ENCODE measurements at regions not wholly inside any gene's neighbourhood (a gene's known extent, or its start where the extent isn't known, plus 50 kb on each side); places are given as distances from the start of the nearest gene placed in this dataset.
"Not testable (repeated sequence)": the region's sequence is repeated elsewhere in the genome, so short reads cannot be mapped to it uniquely, and the experiment has no call there.

DNA sequence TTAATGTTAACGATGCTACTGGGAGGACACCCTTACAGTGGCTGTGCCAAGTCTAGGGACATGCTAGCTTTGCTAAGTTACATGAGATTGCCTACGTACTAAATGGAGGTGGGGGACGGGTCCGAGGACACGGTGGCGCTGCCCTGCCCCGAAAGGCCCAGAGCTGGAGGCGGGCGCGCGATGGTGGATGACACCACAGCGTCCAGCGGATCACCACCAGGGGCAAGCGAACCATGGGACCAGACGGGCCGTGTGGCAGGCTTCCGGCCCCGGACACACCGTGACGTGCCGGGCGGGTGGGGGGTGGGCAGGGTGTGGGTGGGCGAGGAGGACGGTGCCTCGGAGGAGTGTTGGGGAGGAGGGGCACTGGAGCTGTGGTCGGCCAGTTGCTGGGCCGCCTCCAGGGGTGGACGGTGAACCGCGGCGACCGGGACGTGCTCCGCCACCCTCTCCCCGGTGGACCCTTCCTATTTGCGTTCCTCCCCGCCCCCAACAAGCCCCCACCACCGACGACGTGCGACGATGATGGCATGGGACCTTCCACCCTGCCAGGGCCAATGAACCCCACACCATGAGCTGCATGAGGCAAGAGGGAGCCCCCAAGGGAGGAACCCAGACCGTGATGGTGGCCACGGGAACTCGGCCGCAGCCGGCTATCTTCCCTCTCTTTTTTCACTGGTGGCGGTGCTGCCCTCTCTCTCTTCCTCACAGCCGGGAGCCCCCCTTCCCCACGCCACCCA lies 773.3 kb upstream of the DEFB115 start:
- no peak overlapping the region for H3K27ac ChIP-seq (ENCODE audit: low read depth, low read length)
- WGBS (ENCODE audit: extremely low coverage, insufficient coverage, low lambda C conversion rate) = no CpG with 5 or more reads among the region's 50 CpGs
- no peak overlapping the region for H4K5ac ChIP-seq (ENCODE audit: low read length)
- no peak overlapping the region for H2BK120ac ChIP-seq (ENCODE audit: low read depth, low read length)
- H3K4ac ChIP-seq (ENCODE audit: low read depth, low read length) = no peak overlapping the region
- H3K4me1 ChIP-seq (ENCODE audit: control insufficient read depth, low read depth, low read length) = no peaks in the 10 kb centered on the region
- no peak overlapping the region for H3K18ac ChIP-seq (ENCODE audit: low read length)
- H3K79me1 ChIP-seq (ENCODE audit: low read length) = no peaks in the 10 kb centered on the region
- no peak overlapping the region for H3K9ac ChIP-seq (ENCODE audit: low read length)
- H2BK5ac ChIP-seq (ENCODE audit: low read length) = no peak overlapping the region
- H3K4me2 ChIP-seq (ENCODE audit: low read length) = no peak overlapping the region
- no peaks in the 10 kb centered on the region for H3K27me3 ChIP-seq (ENCODE audit: insufficient read depth, low read length, poor library complexity)
- H3K56ac ChIP-seq (ENCODE audit: low read length) = no peak overlapping the region
- H4K8ac ChIP-seq (ENCODE audit: low read depth, low read length) = no peak overlapping the region
- H3K36me3 ChIP-seq (ENCODE audit: control insufficient read depth, insufficient read depth, low read length) = no peaks in the 10 kb centered on the region
- no peak for DNase-seq
- no peak overlapping the region for H3K23ac ChIP-seq (ENCODE audit: low read length)
- H2AK5ac ChIP-seq (ENCODE audit: low read length) = no peak overlapping the region
- no peaks in the 10 kb centered on the region for H3K79me2 ChIP-seq (ENCODE audit: control insufficient read depth, insufficient read depth, low read length)
- no peak overlapping the region for H2BK15ac ChIP-seq (replicated peaks; ENCODE audit: low read depth)
- H3K4me3 ChIP-seq (ENCODE audit: low read length) = no peak overlapping the region

DNA sequence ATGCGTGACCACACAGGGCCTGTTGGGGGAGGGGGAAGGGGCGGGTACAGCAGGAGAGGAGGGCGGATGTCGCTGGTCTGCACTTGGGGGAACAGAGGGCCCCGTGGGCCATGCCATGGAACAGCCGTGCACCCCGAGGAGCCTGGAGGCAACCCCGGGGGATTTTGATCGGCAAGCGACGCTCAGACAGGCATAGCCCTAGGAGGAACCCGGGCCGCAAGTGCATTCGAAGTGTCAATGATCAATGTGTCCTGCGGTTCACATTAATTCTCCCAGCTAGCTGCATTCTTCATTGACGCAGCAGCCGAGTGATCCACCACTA lies 772.8 kb upstream of the DEFB115 start:
- H3K27me3 ChIP-seq (ENCODE audit: insufficient read depth, low read length, poor library complexity) = no peaks in the 10 kb centered on the region
- H3K56ac ChIP-seq (ENCODE audit: low read length) = no peak overlapping the region
- H2AK5ac ChIP-seq (ENCODE audit: low read length) = no peak overlapping the region
- H4K8ac ChIP-seq (ENCODE audit: low read depth, low read length) = no peak overlapping the region
- H2BK15ac ChIP-seq (replicated peaks; ENCODE audit: low read depth) = no peak overlapping the region
- no peaks in the 10 kb centered on the region for H3K4me1 ChIP-seq (ENCODE audit: control insufficient read depth, low read depth, low read length)
- H2BK120ac ChIP-seq (ENCODE audit: low read depth, low read length) = no peak overlapping the region
- H3K4me3 ChIP-seq (ENCODE audit: low read length) = no peak overlapping the region
- H3K79me1 ChIP-seq (ENCODE audit: low read length) = no peaks in the 10 kb centered on the region
- no peak overlapping the region for H2BK5ac ChIP-seq (ENCODE audit: low read length)
- no peak overlapping the region for H3K18ac ChIP-seq (ENCODE audit: low read length)
- H4K5ac ChIP-seq (ENCODE audit: low read length) = no peak overlapping the region
- no peak overlapping the region for H3K23ac ChIP-seq (ENCODE audit: low read length)
- H3K36me3 ChIP-seq (ENCODE audit: control insufficient read depth, insufficient read depth, low read length) = no peaks in the 10 kb centered on the region
- no peak overlapping the region for H3K27ac ChIP-seq (ENCODE audit: low read depth, low read length)
- H3K4ac ChIP-seq (ENCODE audit: low read depth, low read length) = no peak overlapping the region
- H3K79me2 ChIP-seq (ENCODE audit: control insufficient read depth, insufficient read depth, low read length) = no peaks in the 10 kb centered on the region
- no peak overlapping the region for H3K9ac ChIP-seq (ENCODE audit: low read length)
- no peak overlapping the region for H3K4me2 ChIP-seq (ENCODE audit: low read length)
- no CpG with 5 or more reads among the region's 17 CpGs for WGBS (ENCODE audit: extremely low coverage, insufficient coverage, low lambda C conversion rate)
- no peak for DNase-seq

DNA sequence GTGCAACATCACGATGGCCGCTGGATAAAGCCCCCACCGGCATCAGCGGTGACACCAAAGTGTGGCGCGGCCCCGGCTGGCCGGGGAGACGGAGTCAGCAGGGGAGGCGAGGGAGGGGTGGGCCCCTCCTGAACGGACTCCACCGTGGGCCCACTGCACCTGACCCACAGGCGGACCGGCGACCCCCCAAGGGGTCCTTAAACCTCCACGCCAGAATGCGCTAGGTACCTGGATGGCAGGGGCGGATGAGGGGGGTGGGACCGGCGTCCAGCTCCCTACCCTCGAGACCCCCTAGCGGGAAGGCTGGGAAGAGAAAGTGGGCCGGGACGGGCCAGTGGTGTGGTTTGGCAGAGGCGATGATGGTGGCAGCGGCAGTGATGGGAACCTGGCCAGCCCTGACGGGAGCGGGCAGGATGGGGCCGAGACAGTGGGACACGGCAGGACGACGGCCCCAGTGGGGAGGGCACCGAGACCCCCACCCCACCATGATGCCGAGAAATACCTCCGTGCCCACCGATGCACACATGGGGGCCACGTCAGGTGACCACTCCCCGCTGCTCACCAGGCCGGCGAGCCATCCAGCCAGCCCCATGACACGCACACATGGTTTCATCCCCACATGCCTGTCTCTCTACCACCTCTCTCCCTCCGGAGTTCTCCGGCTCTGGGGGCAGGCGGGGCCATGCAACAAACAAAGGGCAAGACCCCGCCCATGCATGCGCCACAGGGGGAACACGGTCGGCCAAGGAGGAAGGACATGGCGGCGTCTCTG lies 771.9 kb upstream of the DEFB115 start:
- Histone ChIP-seq H3K79me2 (ENCODE audit: control insufficient read depth, insufficient read depth, low read length) (no peaks in the 10 kb centered on the region), H2BK120ac (ENCODE audit: low read depth, low read length) (no peak overlapping the region), H3K23ac (ENCODE audit: low read length) (no peak overlapping the region), H4K8ac (ENCODE audit: low read depth, low read length) (no peak overlapping the region), H3K79me1 (ENCODE audit: low read length) (no peaks in the 10 kb centered on the region), H3K4me3 (ENCODE audit: low read length) (no peak overlapping the region), H3K27me3 (ENCODE audit: insufficient read depth, low read length, poor library complexity) (no peaks in the 10 kb centered on the region), H3K36me3 (ENCODE audit: control insufficient read depth, insufficient read depth, low read length) (no peaks in the 10 kb centered on the region), H2BK5ac (ENCODE audit: low read length) (no peak overlapping the region), H3K18ac (ENCODE audit: low read length) (no peak overlapping the region), H2AK5ac (ENCODE audit: low read length) (no peak overlapping the region), H3K4me2 (ENCODE audit: low read length) (no peak overlapping the region), H2BK15ac (replicated peaks; ENCODE audit: low read depth) (no peak overlapping the region), H4K5ac (ENCODE audit: low read length) (no peak overlapping the region), H3K4me1 (ENCODE audit: control insufficient read depth, low read depth, low read length) (no peaks in the 10 kb centered on the region), H3K4ac (ENCODE audit: low read depth, low read length) (no peak overlapping the region), H3K27ac (ENCODE audit: low read depth, low read length) (no peak overlapping the region), H3K9ac (ENCODE audit: low read length) (no peak overlapping the region), H3K56ac (ENCODE audit: low read length) (no peak overlapping the region)
- no CpG with 5 or more reads among the region's 50 CpGs for WGBS (ENCODE audit: extremely low coverage, insufficient coverage, low lambda C conversion rate)
- DNase-seq = no peak

DNA sequence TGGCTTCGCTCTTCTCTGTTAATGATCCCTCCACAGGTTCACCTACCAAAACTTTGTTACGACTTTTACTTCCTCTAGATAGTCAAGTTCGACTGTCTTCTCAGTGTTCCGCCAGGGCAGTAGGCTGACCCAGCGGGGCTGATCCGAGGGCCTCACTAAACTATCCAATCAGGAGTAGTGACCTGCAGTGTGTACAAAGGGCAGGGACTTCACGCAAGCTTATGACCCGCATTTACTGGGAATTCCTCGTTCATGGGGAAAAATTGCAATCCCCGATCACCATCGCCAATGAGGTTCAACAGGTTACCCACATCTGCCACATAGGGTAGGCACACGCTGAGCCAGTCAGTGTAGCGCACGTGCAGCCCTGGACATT lies 771.4 kb upstream of the DEFB115 start:
- Histone ChIP-seq H3K27me3 (ENCODE audit: insufficient read depth, low read length, poor library complexity) (no peaks in the 10 kb centered on the region), H3K4ac (ENCODE audit: low read depth, low read length) (no peak overlapping the region), H3K4me2 (ENCODE audit: low read length) (no peak overlapping the region), H3K23ac (ENCODE audit: low read length) (no peak overlapping the region), H2BK5ac (ENCODE audit: low read length) (no peak overlapping the region), H3K27ac (ENCODE audit: low read depth, low read length) (no peak overlapping the region), H2BK15ac (replicated peaks; ENCODE audit: low read depth) (no peak overlapping the region), H3K4me3 (ENCODE audit: low read length) (no peak overlapping the region), H3K79me2 (ENCODE audit: control insufficient read depth, insufficient read depth, low read length) (no peaks in the 10 kb centered on the region), H2BK120ac (ENCODE audit: low read depth, low read length) (no peak overlapping the region), H3K4me1 (ENCODE audit: control insufficient read depth, low read depth, low read length) (no peaks in the 10 kb centered on the region), H4K5ac (ENCODE audit: low read length) (no peak overlapping the region), H4K8ac (ENCODE audit: low read depth, low read length) (no peak overlapping the region), H3K79me1 (ENCODE audit: low read length) (no peaks in the 10 kb centered on the region), H3K18ac (ENCODE audit: low read length) (no peak overlapping the region), H3K9ac (ENCODE audit: low read length) (no peak overlapping the region), H3K36me3 (ENCODE audit: control insufficient read depth, insufficient read depth, low read length) (no peaks in the 10 kb centered on the region), H3K56ac (ENCODE audit: low read length) (no peak overlapping the region), H2AK5ac (ENCODE audit: low read length) (no peak overlapping the region)
- no CpG with 5 or more reads among the region's 14 CpGs for WGBS (ENCODE audit: extremely low coverage, insufficient coverage, low lambda C conversion rate)
- DNase-seq = no peak

DNA sequence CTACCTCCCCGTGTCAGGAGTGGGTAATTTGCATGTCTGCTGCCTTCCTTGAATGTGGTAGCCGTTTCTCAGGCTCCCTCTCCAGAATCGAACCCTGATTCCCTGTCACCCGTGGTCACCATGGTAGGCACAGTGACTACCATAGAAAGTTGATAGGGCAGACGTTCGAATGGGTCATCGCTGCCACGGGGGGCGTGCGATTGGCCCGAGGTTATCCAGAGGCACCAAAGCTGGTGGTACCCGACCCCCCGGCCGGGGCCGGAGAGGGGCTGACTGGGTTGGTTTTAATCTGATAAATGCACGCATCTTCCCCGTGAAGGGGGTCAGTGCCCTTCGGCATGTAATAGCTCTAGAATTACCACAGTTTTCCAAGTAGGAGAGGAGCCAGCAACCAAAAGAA lies 770.0 kb upstream of the DEFB115 start:
- WGBS (ENCODE audit: extremely low coverage, insufficient coverage, low lambda C conversion rate) = no CpG with 5 or more reads among the region's 18 CpGs
- H3K27ac ChIP-seq (ENCODE audit: low read depth, low read length); H3K4me2 ChIP-seq (ENCODE audit: low read length); H4K5ac ChIP-seq (ENCODE audit: low read length); H2BK15ac ChIP-seq (replicated peaks; ENCODE audit: low read depth); H3K4me1 ChIP-seq (ENCODE audit: control insufficient read depth, low read depth, low read length); H2BK5ac ChIP-seq (ENCODE audit: low read length); H3K79me2 ChIP-seq (ENCODE audit: control insufficient read depth, insufficient read depth, low read length); H3K18ac ChIP-seq (ENCODE audit: low read length); H3K27me3 ChIP-seq (ENCODE audit: insufficient read depth, low read length, poor library complexity); H3K4me3 ChIP-seq (ENCODE audit: low read length); H4K8ac ChIP-seq (ENCODE audit: low read depth, low read length); H3K79me1 ChIP-seq (ENCODE audit: low read length); H3K56ac ChIP-seq (ENCODE audit: low read length); H2BK120ac ChIP-seq (ENCODE audit: low read depth, low read length); H3K4ac ChIP-seq (ENCODE audit: low read depth, low read length); H3K23ac ChIP-seq (ENCODE audit: low read length); H2AK5ac ChIP-seq (ENCODE audit: low read length); H3K9ac ChIP-seq (ENCODE audit: low read length); H3K36me3 ChIP-seq (ENCODE audit: control insufficient read depth, insufficient read depth, low read length); DNase-seq: not testable (repeated sequence)
